ENCODE measurements at regions not wholly inside any gene's neighbourhood (a gene's known extent, or its start where the extent isn't known, plus 50 kb on each side); places are given as distances from the start of the nearest gene placed in this dataset.

GRCh38 chr18:73431620-73432019, 563.8 kb upstream of the NETO1 start:
- Histone ChIP-seq H2AFZ (ENCODE audit: low read depth, low read length) (no peak overlapping the region), H2BK15ac (ENCODE audit: low read depth, poor library complexity, severe bottlenecking) (no peak overlapping the region), H3K4ac (ENCODE audit: low read depth in 1 of 2, low read length in 2 of 2) (no peak overlapping the region), H4K8ac (ENCODE audit: low read length) (no peak overlapping the region), H3K79me1 (replicated peaks; ENCODE audit: low read length, poor library complexity, severe bottlenecking) (no peaks in the 10 kb centered on the region), H3K4me2 (ENCODE audit: low read length, poor library complexity, severe bottlenecking) (no peak overlapping the region), H3K4me1 (ENCODE audit: control insufficient read depth, insufficient read depth, low read depth, low read length) (no peaks in the 10 kb centered on the region), H2BK120ac (ENCODE audit: low read depth, low read length) (no peak overlapping the region), H3K27ac (ENCODE audit: low read length, poor library complexity, severe bottlenecking) (no peak overlapping the region), H4K91ac (ENCODE audit: low read length) (no peak overlapping the region), H3K18ac (ENCODE audit: low read depth in 1 of 2, low read length in 2 of 2) (no peak overlapping the region), H3K36me3 (ENCODE audit: control insufficient read depth in 1 of 2, insufficient read depth in 2 of 2, low read depth in 1 of 2, low read length in 2 of 2) (no peaks in the 10 kb centered on the region), H2BK5ac (ENCODE audit: low read depth, low read length, poor library complexity, severe bottlenecking) (no peak overlapping the region), H3K27me3 (ENCODE audit: control insufficient read depth in 1 of 2, insufficient read depth in 1 of 2, low read length in 2 of 2) (no peaks in the 10 kb centered on the region), H3K9ac (ENCODE audit: low read length) (no peak overlapping the region), H3K4me3 (ENCODE audit: insufficient read depth in 1 of 2, low read depth in 1 of 2, low read length in 2 of 2) (no peak overlapping the region), H3K23ac (ENCODE audit: low read length in 2 of 2) (no peak overlapping the region), H2BK12ac (ENCODE audit: low read length in 2 of 2) (no peak overlapping the region), H3K14ac (ENCODE audit: low read length in 2 of 2) (no peak overlapping the region), H3K9me3 (ENCODE audit: control insufficient read depth, low read length) (peaks cover 11% of the 10 kb centered on the region), H2AK5ac (ENCODE audit: low read length, severe bottlenecking) (no peak overlapping the region)
- WGBS = no CpG with 5 or more reads among the region's 1 CpG
- DNase-seq = no peak

- Histone ChIP-seq H3K4ac (ENCODE audit: low read depth in 1 of 2, low read length in 2 of 2) (no peak overlapping the region), H3K14ac (ENCODE audit: low read length in 2 of 2) (no peak overlapping the region), H3K27ac (ENCODE audit: low read length, poor library complexity, severe bottlenecking) (no peak overlapping the region), H3K27me3 (ENCODE audit: control insufficient read depth in 1 of 2, insufficient read depth in 1 of 2, low read length in 2 of 2) (no peaks in the 10 kb centered on the region), H4K91ac (ENCODE audit: low read length) (no peak overlapping the region), H3K36me3 (ENCODE audit: control insufficient read depth in 1 of 2, insufficient read depth in 2 of 2, low read depth in 1 of 2, low read length in 2 of 2) (no peaks in the 10 kb centered on the region), H2BK15ac (ENCODE audit: low read depth, poor library complexity, severe bottlenecking) (no peak overlapping the region), H4K8ac (ENCODE audit: low read length) (no peak overlapping the region), H2AK5ac (ENCODE audit: low read length, severe bottlenecking) (no peak overlapping the region), H3K4me2 (ENCODE audit: low read length, poor library complexity, severe bottlenecking) (no peak overlapping the region), H2BK12ac (ENCODE audit: low read length in 2 of 2) (no peak overlapping the region), H3K18ac (ENCODE audit: low read depth in 1 of 2, low read length in 2 of 2) (no peak overlapping the region), H3K4me1 (ENCODE audit: control insufficient read depth, insufficient read depth, low read depth, low read length) (no peaks in the 10 kb centered on the region), H2AFZ (ENCODE audit: low read depth, low read length) (no peak overlapping the region), H3K23ac (ENCODE audit: low read length in 2 of 2) (no peak overlapping the region), H3K4me3 (ENCODE audit: insufficient read depth in 1 of 2, low read depth in 1 of 2, low read length in 2 of 2) (no peak overlapping the region), H3K9me3 (ENCODE audit: control insufficient read depth, low read length) (peaks cover 12% of the 10 kb centered on the region), H3K9ac (ENCODE audit: low read length) (no peak overlapping the region), H2BK120ac (ENCODE audit: low read depth, low read length) (no peak overlapping the region), H2BK5ac (ENCODE audit: low read depth, low read length, poor library complexity, severe bottlenecking) (no peak overlapping the region), H3K79me1 (replicated peaks; ENCODE audit: low read length, poor library complexity, severe bottlenecking) (no peaks in the 10 kb centered on the region)
- no peak for DNase-seq
These were observed 553.2 kb upstream of the NETO1 start for GRCh38 chr18:73421010-73421409.

- H3K27ac ChIP-seq (ENCODE audit: low read length, poor library complexity, severe bottlenecking) = no peak overlapping the region
- no peak overlapping the region for H3K18ac ChIP-seq (ENCODE audit: low read depth in 1 of 2, low read length in 2 of 2)
- no peak overlapping the region for H3K4me2 ChIP-seq (ENCODE audit: low read length, poor library complexity, severe bottlenecking)
- peaks cover 12% of the 10 kb centered on the region for H3K9me3 ChIP-seq (ENCODE audit: control insufficient read depth, low read length)
- H3K14ac ChIP-seq (ENCODE audit: low read length in 2 of 2) = no peak overlapping the region
- no peak overlapping the region for H2AK5ac ChIP-seq (ENCODE audit: low read length, severe bottlenecking)
- H3K36me3 ChIP-seq (ENCODE audit: control insufficient read depth in 1 of 2, insufficient read depth in 2 of 2, low read depth in 1 of 2, low read length in 2 of 2) = no peaks in the 10 kb centered on the region
- no peak overlapping the region for H2BK120ac ChIP-seq (ENCODE audit: low read depth, low read length)
- H3K4ac ChIP-seq (ENCODE audit: low read depth in 1 of 2, low read length in 2 of 2) = no peak overlapping the region
- DNase-seq = no peak
- no peak overlapping the region for H3K23ac ChIP-seq (ENCODE audit: low read length in 2 of 2)
- no peak overlapping the region for H2BK5ac ChIP-seq (ENCODE audit: low read depth, low read length, poor library complexity, severe bottlenecking)
- H2BK15ac ChIP-seq (ENCODE audit: low read depth, poor library complexity, severe bottlenecking) = no peak overlapping the region
- H3K27me3 ChIP-seq (ENCODE audit: control insufficient read depth in 1 of 2, insufficient read depth in 1 of 2, low read length in 2 of 2) = no peaks in the 10 kb centered on the region
- no peak overlapping the region for H3K9ac ChIP-seq (ENCODE audit: low read length)
- no peaks in the 10 kb centered on the region for H3K79me1 ChIP-seq (replicated peaks; ENCODE audit: low read length, poor library complexity, severe bottlenecking)
- H3K4me1 ChIP-seq (ENCODE audit: control insufficient read depth, insufficient read depth, low read depth, low read length) = no peaks in the 10 kb centered on the region
- 78% methylated on average over 4 of the region's 4 CpGs for WGBS
- no peak overlapping the region for H4K91ac ChIP-seq (ENCODE audit: low read length)
- no peak overlapping the region for H2AFZ ChIP-seq (ENCODE audit: low read depth, low read length)
- no peak overlapping the region for H3K4me3 ChIP-seq (ENCODE audit: insufficient read depth in 1 of 2, low read depth in 1 of 2, low read length in 2 of 2)
- no peak overlapping the region for H4K8ac ChIP-seq (ENCODE audit: low read length)
- no peak overlapping the region for H2BK12ac ChIP-seq (ENCODE audit: low read length in 2 of 2)
These were observed 551.7 kb upstream of the NETO1 start for GRCh38 chr18:73419531-73419930.

GRCh38 chr18:73414598-73414997, 546.8 kb upstream of the NETO1 start:
- H3K4me1 ChIP-seq (ENCODE audit: control insufficient read depth, insufficient read depth, low read depth, low read length) = no peaks in the 10 kb centered on the region
- H3K36me3 ChIP-seq (ENCODE audit: control insufficient read depth in 1 of 2, insufficient read depth in 2 of 2, low read depth in 1 of 2, low read length in 2 of 2) = no peaks in the 10 kb centered on the region
- peaks cover 12% of the 10 kb centered on the region for H3K9me3 ChIP-seq (ENCODE audit: control insufficient read depth, low read length)
- H4K8ac ChIP-seq (ENCODE audit: low read length) = no peak overlapping the region
- no peak overlapping the region for H3K4ac ChIP-seq (ENCODE audit: low read depth in 1 of 2, low read length in 2 of 2)
- no peak overlapping the region for H3K4me3 ChIP-seq (ENCODE audit: insufficient read depth in 1 of 2, low read depth in 1 of 2, low read length in 2 of 2)
- no peaks in the 10 kb centered on the region for H3K79me1 ChIP-seq (replicated peaks; ENCODE audit: low read length, poor library complexity, severe bottlenecking)
- H3K14ac ChIP-seq (ENCODE audit: low read length in 2 of 2) = no peak overlapping the region
- H3K9ac ChIP-seq (ENCODE audit: low read length) = no peak overlapping the region
- H2BK5ac ChIP-seq (ENCODE audit: low read depth, low read length, poor library complexity, severe bottlenecking) = no peak overlapping the region
- no peak for DNase-seq
- no peak overlapping the region for H3K18ac ChIP-seq (ENCODE audit: low read depth in 1 of 2, low read length in 2 of 2)
- H2BK12ac ChIP-seq (ENCODE audit: low read length in 2 of 2) = no peak overlapping the region
- H3K27me3 ChIP-seq (ENCODE audit: control insufficient read depth in 1 of 2, insufficient read depth in 1 of 2, low read length in 2 of 2) = no peaks in the 10 kb centered on the region
- no CpG with 5 or more reads among the region's 4 CpGs for WGBS
- no peak overlapping the region for H3K27ac ChIP-seq (ENCODE audit: low read length, poor library complexity, severe bottlenecking)
- H2AK5ac ChIP-seq (ENCODE audit: low read length, severe bottlenecking) = no peak overlapping the region
- H2AFZ ChIP-seq (ENCODE audit: low read depth, low read length) = no peak overlapping the region
- H4K91ac ChIP-seq (ENCODE audit: low read length) = no peak overlapping the region
- no peak overlapping the region for H3K23ac ChIP-seq (ENCODE audit: low read length in 2 of 2)
- H3K4me2 ChIP-seq (ENCODE audit: low read length, poor library complexity, severe bottlenecking) = no peak overlapping the region
- H2BK15ac ChIP-seq (ENCODE audit: low read depth, poor library complexity, severe bottlenecking) = no peak overlapping the region
- H2BK120ac ChIP-seq (ENCODE audit: low read depth, low read length) = no peak overlapping the region
